PFSK-1 (cell line): ENCODE measurements at regions not wholly inside any gene's neighbourhood (a gene's known extent, or its start where the extent isn't known, plus 50 kb on each side); places are given as distances from the start of the nearest gene placed in this dataset.

Experiments
- POLR2AphosphoS5 ChIP-seq: IDR thresholded peaks from 2 replicates; pipeline ENCODE4 v1.6.1; 2012; ENCODE audit warnings: low read depth, mild to moderate bottlenecking, control low read depth, low read length, moderate library complexity
- SIN3A ChIP-seq: IDR thresholded peaks from 2 replicates; pipeline ENCODE4 v1.6.1; 2012; ENCODE audit warnings: mild to moderate bottlenecking, low read length, moderate library complexity, borderline replicate concordance; ENCODE audit not compliant: insufficient read depth
- TAF1 ChIP-seq: IDR thresholded peaks from 2 replicates; pipeline ENCODE4 v1.6.1; 2012; ENCODE audit warnings: low read length, control low read depth, borderline replicate concordance; ENCODE audit not compliant: insufficient read depth
- TF ChIP-seq, protein P1 (sequence below), 2 experiments: IDR thresholded peaks; 2 replicates each; pipeline versions ENCODE4 v1.6.1 to v1.8.0; 2011 to 2012; ENCODE audit warnings: low read depth in 2 of 2, low read length in 2 of 2, control low read depth in 1 of 2, inconsistent platforms in 1 of 2, mild to moderate bottlenecking in 1 of 2, moderate library complexity in 1 of 2; ENCODE audit not compliant: insufficient read depth in 1 of 2

GRCh38 chr1:112141301-112141700 is 151.8 kb upstream of the KCND3 start:
- no peak for TF ChIP-seq SIN3A
- TF ChIP-seq POLR2AphosphoS5 = no peak
- TF ChIP-seq, protein P1, sequence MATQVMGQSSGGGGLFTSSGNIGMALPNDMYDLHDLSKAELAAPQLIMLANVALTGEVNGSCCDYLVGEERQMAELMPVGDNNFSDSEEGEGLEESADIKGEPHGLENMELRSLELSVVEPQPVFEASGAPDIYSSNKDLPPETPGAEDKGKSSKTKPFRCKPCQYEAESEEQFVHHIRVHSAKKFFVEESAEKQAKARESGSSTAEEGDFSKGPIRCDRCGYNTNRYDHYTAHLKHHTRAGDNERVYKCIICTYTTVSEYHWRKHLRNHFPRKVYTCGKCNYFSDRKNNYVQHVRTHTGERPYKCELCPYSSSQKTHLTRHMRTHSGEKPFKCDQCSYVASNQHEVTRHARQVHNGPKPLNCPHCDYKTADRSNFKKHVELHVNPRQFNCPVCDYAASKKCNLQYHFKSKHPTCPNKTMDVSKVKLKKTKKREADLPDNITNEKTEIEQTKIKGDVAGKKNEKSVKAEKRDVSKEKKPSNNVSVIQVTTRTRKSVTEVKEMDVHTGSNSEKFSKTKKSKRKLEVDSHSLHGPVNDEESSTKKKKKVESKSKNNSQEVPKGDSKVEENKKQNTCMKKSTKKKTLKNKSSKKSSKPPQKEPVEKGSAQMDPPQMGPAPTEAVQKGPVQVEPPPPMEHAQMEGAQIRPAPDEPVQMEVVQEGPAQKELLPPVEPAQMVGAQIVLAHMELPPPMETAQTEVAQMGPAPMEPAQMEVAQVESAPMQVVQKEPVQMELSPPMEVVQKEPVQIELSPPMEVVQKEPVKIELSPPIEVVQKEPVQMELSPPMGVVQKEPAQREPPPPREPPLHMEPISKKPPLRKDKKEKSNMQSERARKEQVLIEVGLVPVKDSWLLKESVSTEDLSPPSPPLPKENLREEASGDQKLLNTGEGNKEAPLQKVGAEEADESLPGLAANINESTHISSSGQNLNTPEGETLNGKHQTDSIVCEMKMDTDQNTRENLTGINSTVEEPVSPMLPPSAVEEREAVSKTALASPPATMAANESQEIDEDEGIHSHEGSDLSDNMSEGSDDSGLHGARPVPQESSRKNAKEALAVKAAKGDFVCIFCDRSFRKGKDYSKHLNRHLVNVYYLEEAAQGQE (IDR thresholded peaks at IDR 0.05; ENCODE audit: insufficient read depth in 1 of 2, low read depth in 2 of 2, low read length in 2 of 2) = no peak
- no peak for TF ChIP-seq TAF1
